Upper lobe of right lung (tissue), 1 donor: ENCODE measurements at regions not wholly inside any gene's neighbourhood (a gene's known extent, or its start where the extent isn't known, plus 50 kb on each side); places are given as distances from the start of the nearest gene placed in this dataset.

Experiments used
- ATAC-seq: fragments of 200-7000 bp; cut with Tn5 transposase; one replicate; pipeline ENCODE4 v1.9.1; 2020; ENCODE audit warnings: mild to moderate bottlenecking, moderate library complexity
- DNase-seq: peaks from one replicate; pipeline ENCODE4 v3.0.0-alpha.2; 2020
- H3K27ac ChIP-seq: fragments of 200-600 bp; one replicate; pipeline ENCODE4 v1.8.0; 2022
- H3K27me3 ChIP-seq: fragments of 200-600 bp; one replicate; pipeline ENCODE4 v1.8.0; 2022; ENCODE audit warnings: mild to moderate bottlenecking
- H3K36me3 ChIP-seq: fragments of 200-600 bp; one replicate; pipeline ENCODE4 v1.8.0; 2022
- H3K4me1 ChIP-seq: fragments of 200-600 bp; one replicate; pipeline ENCODE4 v1.8.0; 2022
- H3K4me3 ChIP-seq: fragments of 200-600 bp; one replicate; pipeline ENCODE4 v1.8.0; 2022; ENCODE audit warnings: mild to moderate bottlenecking
- H3K9me3 ChIP-seq: fragments of 200-600 bp; one replicate; pipeline ENCODE4 v1.8.0; 2022
- intact Hi-C: fragments of 100-400 bp; cut with DNase I; formaldehyde crosslinking; loops from one replicate; pipeline ENCODE4 v1.11.0; 2022
- TF ChIP-seq, protein P1 (sequence below): fragments of 200-600 bp; IDR thresholded peaks from one replicate; pipeline ENCODE4 v1.8.0; 2022; ENCODE audit warnings: antibody characterized with exemption
- donor health status: DM: no; HTN: yes; CAD: no; lungs with severe emphysema.

DNA sequence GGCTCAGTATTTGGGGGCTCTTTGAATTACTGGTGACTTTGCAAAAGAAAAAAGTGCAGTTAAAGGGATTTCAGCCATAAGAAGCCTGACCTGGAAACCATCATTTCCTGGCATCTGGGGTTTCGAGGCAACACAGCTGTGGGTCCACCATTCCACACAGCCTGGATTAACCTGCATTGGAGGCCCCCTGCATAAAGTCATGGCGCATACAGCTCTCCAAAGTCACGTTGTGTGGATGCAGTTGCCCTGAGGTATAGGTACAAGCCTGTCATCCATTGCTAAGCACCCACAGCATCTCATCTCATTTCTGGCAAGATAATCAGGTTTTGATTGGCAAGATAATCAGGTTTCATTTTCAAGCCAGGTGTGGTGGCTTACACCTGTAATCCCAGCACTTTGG lies 54.5 kb upstream of the TAGAP start:
- peaks cover 11% of the 10 kb centered on the region for H3K4me1 ChIP-seq
- no peaks in the 10 kb centered on the region for H3K27me3 ChIP-seq
- no peaks in the 10 kb centered on the region for H3K36me3 ChIP-seq
- DNase-seq = no peak
- H3K9me3 ChIP-seq = no peaks in the 10 kb centered on the region
- peak overlapping the region; percentile 39 for H3K27ac ChIP-seq
- intact Hi-C loops = no loop called here
- ATAC-seq = no peak
- H3K4me3 ChIP-seq = no peak overlapping the region
- TF ChIP-seq, protein P1, sequence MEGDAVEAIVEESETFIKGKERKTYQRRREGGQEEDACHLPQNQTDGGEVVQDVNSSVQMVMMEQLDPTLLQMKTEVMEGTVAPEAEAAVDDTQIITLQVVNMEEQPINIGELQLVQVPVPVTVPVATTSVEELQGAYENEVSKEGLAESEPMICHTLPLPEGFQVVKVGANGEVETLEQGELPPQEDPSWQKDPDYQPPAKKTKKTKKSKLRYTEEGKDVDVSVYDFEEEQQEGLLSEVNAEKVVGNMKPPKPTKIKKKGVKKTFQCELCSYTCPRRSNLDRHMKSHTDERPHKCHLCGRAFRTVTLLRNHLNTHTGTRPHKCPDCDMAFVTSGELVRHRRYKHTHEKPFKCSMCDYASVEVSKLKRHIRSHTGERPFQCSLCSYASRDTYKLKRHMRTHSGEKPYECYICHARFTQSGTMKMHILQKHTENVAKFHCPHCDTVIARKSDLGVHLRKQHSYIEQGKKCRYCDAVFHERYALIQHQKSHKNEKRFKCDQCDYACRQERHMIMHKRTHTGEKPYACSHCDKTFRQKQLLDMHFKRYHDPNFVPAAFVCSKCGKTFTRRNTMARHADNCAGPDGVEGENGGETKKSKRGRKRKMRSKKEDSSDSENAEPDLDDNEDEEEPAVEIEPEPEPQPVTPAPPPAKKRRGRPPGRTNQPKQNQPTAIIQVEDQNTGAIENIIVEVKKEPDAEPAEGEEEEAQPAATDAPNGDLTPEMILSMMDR = no peak

GRCh38 chr6:159098636-159099106 lies 53.9 kb upstream of the TAGAP start:
- intact Hi-C loops = no loop called here
- Histone ChIP-seq H3K27ac (peak overlapping the region; percentile 39), H3K27me3 (no peaks in the 10 kb centered on the region), H3K9me3 (no peaks in the 10 kb centered on the region), H3K4me3 (no peak overlapping the region), H3K4me1 (peaks cover 5% of the 10 kb centered on the region), H3K36me3 (no peaks in the 10 kb centered on the region)
- no peak for DNase-seq
- peak; percentile 45 for ATAC-seq
- TF ChIP-seq, protein P1 = no peak

GRCh38 chr6:159097256-159097655 lies 52.5 kb upstream of the TAGAP start:
- Histone ChIP-seq H3K4me3 (no peak overlapping the region), H3K9me3 (no peaks in the 10 kb centered on the region), H3K27ac (no peak overlapping the region), H3K36me3 (no peaks in the 10 kb centered on the region), H3K27me3 (no peaks in the 10 kb centered on the region), H3K4me1 (peaks cover 9% of the 10 kb centered on the region)
- DNase-seq = no peak
- TF ChIP-seq, protein P1 = no peak
- no peak for ATAC-seq
- intact Hi-C loops = no loop called here

- intact Hi-C loops = no loop called here
- TF ChIP-seq, protein P1 = no peak
- no peak for DNase-seq
- Histone ChIP-seq H3K27me3 (no peaks in the 10 kb centered on the region), H3K4me3 (no peak overlapping the region), H3K27ac (no peak overlapping the region), H3K9me3 (no peaks in the 10 kb centered on the region), H3K36me3 (no peaks in the 10 kb centered on the region), H3K4me1 (peaks cover 9% of the 10 kb centered on the region)
- no peak for ATAC-seq
Measured at GRCh38 chr6:159095616-159096015, 50.8 kb upstream of the TAGAP start.

GRCh38 chr6:159094444-159095252 lies 49.9 kb upstream of the TAGAP start:
- no peak overlapping the region for H3K27ac ChIP-seq
- DNase-seq (no peak), ATAC-seq (no peak)
- intact Hi-C loops = no loop called here
- no peaks in the 10 kb centered on the region for H3K27me3 ChIP-seq
- TF ChIP-seq, protein P1 = no peak
- peaks cover 9% of the 10 kb centered on the region for H3K4me1 ChIP-seq
- H3K36me3 ChIP-seq = no peaks in the 10 kb centered on the region
- no peaks in the 10 kb centered on the region for H3K9me3 ChIP-seq
- H3K4me3 ChIP-seq = no peak overlapping the region
